ENCODE measurements at regions not wholly inside any gene's neighbourhood (a gene's known extent, or its start where the extent isn't known, plus 50 kb on each side); places are given as distances from the start of the nearest gene placed in this dataset.

GRCh38 chr4:71907782-71908181 lies 123.9 kb upstream of the GC start (continued):
- TF ChIP-seq POLR2AphosphoS5 (IDR thresholded peaks at IDR 0.05; ENCODE audit: low read depth, low read length), result no peak

DNA sequence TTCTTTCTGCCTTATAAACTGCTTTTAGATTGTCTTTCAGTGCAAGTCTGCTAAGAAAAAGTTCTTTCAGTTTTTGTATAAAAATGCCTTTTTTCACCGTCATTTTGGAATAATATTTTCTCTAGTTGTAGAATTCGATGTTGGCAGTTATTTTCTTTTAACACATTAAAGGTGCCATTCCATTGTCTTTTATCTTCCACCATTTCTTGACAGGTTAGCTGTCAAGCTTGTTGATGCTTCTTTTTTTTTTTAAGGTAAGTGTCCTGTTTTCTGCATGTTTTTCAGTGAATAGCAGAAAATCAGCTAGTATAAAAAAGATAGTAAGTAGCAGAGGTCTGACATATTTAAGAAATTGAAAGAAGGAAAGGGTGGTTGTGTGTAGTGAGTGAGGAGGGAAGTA lies 118.5 kb upstream of the NPFFR2 start:
- ChIA-PET RAD21 (ENCODE audit: low non-redundant PET in 1 of 2, low total read pairs in 2 of 2, uncharacterized antibody in 2 of 2, unreplicated experiment in 2 of 2) (no interaction called here), POLR2A (no interaction called here), CTCF (no interaction called here)
- no peaks in the 10 kb centered on the region for H4K20me1 ChIP-seq (ENCODE audit: insufficient read depth)
- H3K4me2 ChIP-seq (ENCODE audit: low read length), result no peak overlapping the region
- BruUV-seq (replicated peaks), result no TSS peak
- no peaks in the 10 kb centered on the region for H3K36me3 ChIP-seq (ENCODE audit: control insufficient read depth in 1 of 2, insufficient read depth in 2 of 2, low read length in 2 of 2)
- no peak overlapping the region for H2AFZ ChIP-seq (ENCODE audit: low read depth, low read length, poor library complexity, severe bottlenecking)
- intact Hi-C loops (cut with micrococcal nuclease), result no loop called here
- H3K79me2 ChIP-seq (ENCODE audit: insufficient read depth, low read length), result no peaks in the 10 kb centered on the region
- H3K27me3 ChIP-seq (ENCODE audit: insufficient read depth, low read length), result no peaks in the 10 kb centered on the region
- no peaks in the 10 kb centered on the region for H3K9me2 ChIP-seq (ENCODE audit: insufficient read depth)
- no peak overlapping the region for H3K4me3 ChIP-seq (replicated peaks in 1 of 2; ENCODE audit: low read depth in 1 of 2, low read length in 2 of 2)
- peaks cover 0 to 7% of the 10 kb centered on the region in 2 experiments; a peak in 2 of 4 replicates for H3K9me3 ChIP-seq (ENCODE audit: control insufficient read depth in 1 of 2, insufficient read depth in 1 of 2, low read depth in 1 of 2, low read length in 2 of 2)
- no peak for TF ChIP-seq ZNF274 (IDR thresholded peaks at IDR 0.05; ENCODE audit: low read depth, low read length)
- no peak for TF ChIP-seq FOSL1 (IDR thresholded peaks at IDR 0.05; ENCODE audit: low read depth)
- TF ChIP-seq, protein P1, sequence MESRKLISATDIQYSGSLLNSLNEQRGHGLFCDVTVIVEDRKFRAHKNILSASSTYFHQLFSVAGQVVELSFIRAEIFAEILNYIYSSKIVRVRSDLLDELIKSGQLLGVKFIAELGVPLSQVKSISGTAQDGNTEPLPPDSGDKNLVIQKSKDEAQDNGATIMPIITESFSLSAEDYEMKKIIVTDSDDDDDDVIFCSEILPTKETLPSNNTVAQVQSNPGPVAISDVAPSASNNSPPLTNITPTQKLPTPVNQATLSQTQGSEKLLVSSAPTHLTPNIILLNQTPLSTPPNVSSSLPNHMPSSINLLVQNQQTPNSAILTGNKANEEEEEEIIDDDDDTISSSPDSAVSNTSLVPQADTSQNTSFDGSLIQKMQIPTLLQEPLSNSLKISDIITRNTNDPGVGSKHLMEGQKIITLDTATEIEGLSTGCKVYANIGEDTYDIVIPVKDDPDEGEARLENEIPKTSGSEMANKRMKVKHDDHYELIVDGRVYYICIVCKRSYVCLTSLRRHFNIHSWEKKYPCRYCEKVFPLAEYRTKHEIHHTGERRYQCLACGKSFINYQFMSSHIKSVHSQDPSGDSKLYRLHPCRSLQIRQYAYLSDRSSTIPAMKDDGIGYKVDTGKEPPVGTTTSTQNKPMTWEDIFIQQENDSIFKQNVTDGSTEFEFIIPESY (IDR thresholded peaks at IDR 0.05; ENCODE audit: extremely low read depth, insufficient replicate concordance, low read length), result no peak
- no peak for TF ChIP-seq EZH2phosphoT487 (IDR thresholded peaks at IDR 0.05; ENCODE audit: borderline replicate concordance)
- no peak for TF ChIP-seq ELF1 (IDR thresholded peaks at IDR 0.05; ENCODE audit: borderline replicate concordance, low read depth)
- TF ChIP-seq EGR1 (IDR thresholded peaks at IDR 0.05; ENCODE audit: low read depth), result no peak
- TF ChIP-seq MAX (IDR thresholded peaks at IDR 0.05), result no peak
- TF ChIP-seq JUND (IDR thresholded peaks at IDR 0.05), result no peak
- no peak for TF ChIP-seq ZFX (IDR thresholded peaks at IDR 0.05)
- no peak for TF ChIP-seq SP1 (IDR thresholded peaks at IDR 0.05; ENCODE audit: low read depth)
- TF ChIP-seq REST (IDR thresholded peaks at IDR 0.05; ENCODE audit: low read depth), result no peak
- no peak for TF ChIP-seq YY1 (IDR thresholded peaks at IDR 0.05; ENCODE audit: extremely low read depth, insufficient replicate concordance, low read depth, low read length)
- TF ChIP-seq POLR2AphosphoS5 (IDR thresholded peaks at IDR 0.05; ENCODE audit: low read depth, low read length), result no peak
- TF ChIP-seq EZH2 (IDR thresholded peaks at IDR 0.05), result no peak
- H3K27ac ChIP-seq (ENCODE audit: low read depth, low read length), result no peak overlapping the region
- H3K4me1 ChIP-seq (ENCODE audit: control insufficient read depth in 1 of 2, insufficient read depth in 2 of 2, low read length in 2 of 2), result no peaks in the 10 kb centered on the region
- no peak for DNase-seq (ENCODE audit: low read depth, low spot score)
- no peak for ATAC-seq
- no peak overlapping the region for H3K9ac ChIP-seq (ENCODE audit: low read length)

Data from HCT116 (cell line).